A549 (cell line): ENCODE measurements at regions not wholly inside any gene's neighbourhood (a gene's known extent, or its start where the extent isn't known, plus 50 kb on each side); places are given as distances from the start of the nearest gene placed in this dataset.

Source experiments
- ATAC-seq, 2 experiments: fragments of 200-7000 bp in 1 of 2; fragments of >200 bp in 1 of 2; cut with Nextera tagmentation in 1 of 2; cut with Tn5 transposase in 1 of 2; 3 replicates each; pipeline versions ENCODE4 v1.8.0 to v1.9.1; 2018 to 2020; ENCODE audit warnings: mild to moderate bottlenecking in 1 of 2, moderate library complexity in 1 of 2
- CTCF ChIA-PET: fragments of 300-600 bp; sonication (Branson Sonifier 250); formaldehyde crosslinking; extraction: SDS; loops from one replicate; lab custom pipeline; 2021; ENCODE audit warnings: antibody characterized with exemption, inconsistent platforms; lab: Yijun Ruan, JAX
- POLR2A ChIA-PET: fragments of 350-600 bp; formaldehyde crosslinking; extraction: SDS; loops from one replicate; lab custom pipeline; 2021; ENCODE audit warnings: antibody characterized with exemption, inconsistent platforms; lab: Yijun Ruan, JAX
- DNase-seq, 2 experiments: peaks; one replicate each; pipeline versions ENCODE4 v3.0.0 to v3.0.0-alpha.2; 2011 to 2016; ENCODE audit warnings: low read depth in 1 of 2, low spot score in 1 of 2
- FAIRE-seq: peaks from 2 replicates; lab custom pipeline; 2011; peaks lifted over from hg19 to GRCh38; lab: Jason Lieb, UNC
- H3K27ac ChIP-seq, 2 experiments: fragments of >200 bp; sonication (Bioruptor Twin); formaldehyde crosslinking; 3 replicates each; pipeline ENCODE4 v1.5.1; 2016 to 2017
- H3K4me1 ChIP-seq: fragments of >200 bp; sonication (Bioruptor Twin); formaldehyde crosslinking; 3 replicates; pipeline ENCODE4 v1.6.1; 2016
- H3K4me2 ChIP-seq: fragments of >200 bp; sonication (Bioruptor Twin); formaldehyde crosslinking; 3 replicates; pipeline ENCODE4 v1.6.1; 2016
- H3K4me3 ChIP-seq: fragments of >200 bp; sonication (Bioruptor Twin); formaldehyde crosslinking; 3 replicates; pipeline ENCODE4 v1.5.1; 2016
- H3K9me3 ChIP-seq: fragments of >200 bp; sonication (Bioruptor Twin); formaldehyde crosslinking; 3 replicates; pipeline ENCODE4 v1.6.1; 2016
- BCL3 ChIP-seq: fragments of >200 bp; sonication (Bioruptor Twin); formaldehyde crosslinking; IDR thresholded peaks from 3 replicates; pipeline ENCODE4 v1.6.1; 2016
- BHLHE40 ChIP-seq: IDR thresholded peaks from 2 replicates; pipeline ENCODE4 v1.6.1; 2012; ENCODE audit warnings: low read depth, low read length, inconsistent platforms
- CBX2 ChIP-seq: fragments of 200-600 bp; sonication (generic); IDR thresholded peaks from 2 replicates; pipeline ENCODE4 v1.6.1; 2016; ENCODE audit warnings: low read depth, mild to moderate bottlenecking, borderline replicate concordance
- CBX8 ChIP-seq: fragments of 200-600 bp; sonication (generic); IDR thresholded peaks from 2 replicates; pipeline ENCODE4 v1.6.1; 2016
- EHF ChIP-seq: fragments of 250-450 bp; sonication (Bioruptor Pico); IDR thresholded peaks from 2 replicates; pipeline ENCODE4 v1.5.0; 2020; ENCODE audit warnings: mild to moderate bottlenecking
- ESRRA ChIP-seq: fragments of 150-350 bp; IDR thresholded peaks from 2 replicates; pipeline ENCODE4 v1.6.1; 2014; ENCODE audit warnings: mild to moderate bottlenecking, low read length, borderline replicate concordance
- FOSB ChIP-seq: fragments of 250-450 bp; sonication (Bioruptor Pico); IDR thresholded peaks from 2 replicates; pipeline ENCODE4 v1.5.0; 2020; ENCODE audit warnings: mild to moderate bottlenecking, moderate library complexity
- FOSL2 ChIP-seq, 2 experiments: fragments of 450-650 bp in 1 of 2; fragments of >200 bp in 1 of 2; sonication (Bioruptor Twin) in 1 of 2; formaldehyde crosslinking; IDR thresholded peaks; 2 replicates each; pipeline versions ENCODE4 v1.5.0 to v1.6.1; 2016 to 2020; ENCODE audit warnings: mild to moderate bottlenecking in 1 of 2, moderate library complexity in 1 of 2
- HDAC2 ChIP-seq: fragments of 200-600 bp; sonication (generic); IDR thresholded peaks from 2 replicates; pipeline ENCODE4 v1.6.1; 2016
- HOXB13 ChIP-seq: fragments of 250-450 bp; sonication (Bioruptor Pico); IDR thresholded peaks from 2 replicates; pipeline ENCODE4 v1.5.0; 2020; ENCODE audit warnings: low read depth, mild to moderate bottlenecking, moderate library complexity
- HOXB5 ChIP-seq: fragments of 250-450 bp; sonication (Bioruptor Pico); IDR thresholded peaks from 2 replicates; pipeline ENCODE4 v1.5.0; 2020; ENCODE audit warnings: mild to moderate bottlenecking, moderate library complexity
- JUN ChIP-seq, 2 experiments: fragments of >200 bp; sonication (Bioruptor Twin); formaldehyde crosslinking; IDR thresholded peaks; 2 replicates in 1 of 2; 3 replicates in 1 of 2; pipeline ENCODE4 v1.6.1; 2016 to 2017
- KDM1A ChIP-seq: fragments of 200-600 bp; sonication (generic); IDR thresholded peaks from 2 replicates; pipeline ENCODE4 v1.6.1; 2016; ENCODE audit warnings: low read depth, mild to moderate bottlenecking
- MAFK ChIP-seq: fragments of 450-650 bp; IDR thresholded peaks from 2 replicates; pipeline ENCODE4 v1.6.1; 2014; ENCODE audit not compliant: partially characterized antibody
- MAZ ChIP-seq: fragments of 150-350 bp; IDR thresholded peaks from 2 replicates; pipeline ENCODE4 v1.6.1; 2014; ENCODE audit warnings: antibody characterized with exemption, low read depth, low read length, borderline replicate concordance
- PBX3 ChIP-seq: IDR thresholded peaks from 2 replicates; pipeline ENCODE4 v1.6.1; 2012
- PHF8 ChIP-seq: fragments of 200-600 bp; sonication (generic); IDR thresholded peaks from 2 replicates; pipeline ENCODE4 v1.6.1; 2016; ENCODE audit warnings: low read depth, mild to moderate bottlenecking, antibody characterized with exemption, moderate library complexity, borderline replicate concordance
- POLR2AphosphoS2 ChIP-seq: conservative IDR thresholded peaks from 2 replicates; pipeline ENCODE4 v1.6.1; 2012; ENCODE audit warnings: low read length, improper control_type of control experiment, inconsistent platforms
- RCOR1 ChIP-seq: fragments of 150-350 bp; IDR thresholded peaks from 2 replicates; pipeline ENCODE4 v1.6.1; 2014; ENCODE audit warnings: antibody characterized with exemption, low read length, low read depth
- SMC3 ChIP-seq: fragments of >200 bp; sonication (Bioruptor Twin); formaldehyde crosslinking; IDR thresholded peaks from 3 replicates; pipeline ENCODE4 v1.6.1; 2018; ENCODE audit warnings: inconsistent platforms
- SREBF2 ChIP-seq: fragments of 450-650 bp; IDR thresholded peaks from 2 replicates; pipeline ENCODE4 v1.6.1; 2014; ENCODE audit warnings: mild to moderate bottlenecking, moderate library complexity
- TP53 ChIP-seq: fragments of 250-450 bp; sonication (Bioruptor Pico); IDR thresholded peaks from 2 replicates; pipeline ENCODE4 v1.5.0; 2021; ENCODE audit warnings: mild to moderate bottlenecking, moderate library complexity
- ZC3H11A ChIP-seq: fragments of 450-650 bp; IDR thresholded peaks from 2 replicates; pipeline ENCODE4 v1.6.1; 2014; ENCODE audit warnings: antibody characterized with exemption, mild to moderate bottlenecking
- ZNF302 ChIP-seq: fragments of 250-450 bp; sonication (Bioruptor Pico); IDR thresholded peaks from 2 replicates; pipeline ENCODE4 v1.9.0; 2021; ENCODE audit warnings: inconsistent platforms, mild to moderate bottlenecking, moderate library complexity
- WGBS: methylation state at CpG from one replicate; pipeline ENCODE4 v1.1.6; 2017; ENCODE audit errors: missing lambda C conversion rate; 5-methylcytosine and 5-hydroxymethylcytosine counted together
- TF ChIP-seq, protein P1 (sequence below): fragments of 150-350 bp; IDR thresholded peaks from 2 replicates; pipeline ENCODE4 v1.6.1; 2014; ENCODE audit warnings: low read depth, mild to moderate bottlenecking, low read length

DNA sequence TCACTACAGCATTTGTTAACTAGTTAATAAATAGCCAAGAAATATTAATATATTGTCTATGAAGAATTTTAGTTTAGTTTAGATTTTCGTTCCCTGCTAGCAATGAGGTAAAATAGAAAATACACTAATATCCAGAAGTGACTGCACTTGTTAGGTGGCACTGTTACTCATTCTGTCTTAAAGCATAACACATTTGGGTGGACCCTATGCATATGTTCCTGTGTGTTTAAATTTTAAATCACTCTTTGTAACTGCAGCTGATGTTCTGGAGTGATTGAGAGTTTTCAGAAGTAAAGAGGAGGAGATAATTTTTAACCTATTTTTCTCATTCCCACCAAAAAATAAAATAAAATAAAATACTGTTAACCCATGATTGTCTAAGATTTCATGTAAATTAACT is 73.9 kb upstream of the SOX4 start:
- Histone ChIP-seq H3K4me1 (no peaks in the 10 kb centered on the region), H3K4me2 (no peak overlapping the region), H3K9me3 (no peaks in the 10 kb centered on the region), H3K27ac (no peak overlapping the region), H3K4me3 (no peak overlapping the region)
- TF ChIP-seq HOXB13 = no peak
- TF ChIP-seq BHLHE40 = no peak
- no peak for TF ChIP-seq CBX2
- no peak for TF ChIP-seq SMC3
- no peak for TF ChIP-seq TP53 (CRISPR knock-in tag)
- TF ChIP-seq ESRRA = no peak
- no peak for TF ChIP-seq ZC3H11A
- TF ChIP-seq EHF = no peak
- TF ChIP-seq PBX3 = no peak
- POLR2A ChIA-PET = no interaction called here
- 57% methylated on average over 1 of the region's 1 CpG for WGBS
- FAIRE-seq (no peak), DNase-seq (no peak), ATAC-seq (no peak)
- CTCF ChIA-PET = no interaction called here

DNA sequence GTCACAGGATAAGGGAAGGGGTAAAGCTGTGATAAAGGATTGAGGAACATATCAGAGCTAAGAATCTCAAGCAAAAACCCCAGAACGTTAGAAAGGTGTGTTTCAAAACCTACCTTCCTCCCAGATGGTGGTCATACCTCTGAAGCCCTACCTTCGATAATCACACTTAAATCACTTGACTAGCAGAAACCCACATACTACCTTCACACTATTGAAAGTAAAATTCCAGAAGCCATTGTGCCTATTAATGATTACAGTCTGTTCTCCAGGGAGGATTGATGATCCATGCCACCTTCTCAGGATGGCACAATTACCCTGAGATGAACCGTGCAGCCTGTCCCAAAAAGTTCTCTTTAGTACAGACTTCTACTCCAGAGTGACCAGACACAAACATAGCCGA is 72.3 kb upstream of the SOX4 start:
- no peak overlapping the region for H3K27ac ChIP-seq
- FAIRE-seq (no peak), ATAC-seq (no peak), DNase-seq (no peak)
- H3K9me3 ChIP-seq = no peaks in the 10 kb centered on the region
- 78% methylated on average over 4 of the region's 4 CpGs for WGBS
- POLR2A ChIA-PET = no interaction called here
- TF ChIP-seq SREBF2 (no peak), ESRRA (no peak), RCOR1 (no peak), BHLHE40 (no peak), JUN (IDR thresholded peaks at IDR 0.05) (no peak), HDAC2 (no peak), KDM1A (no peak), ZNF302 (CRISPR knock-in tag) (no peak), PHF8 (no peak), HOXB5 (CRISPR knock-in tag) (no peak), MAZ (no peak), POLR2AphosphoS2 (no peak), SMC3 (no peak), BCL3 (no peak), CBX8 (no peak), CBX2 (no peak), MAFK (no peak), FOSB (CRISPR knock-in tag) (no peak), FOSL2 (IDR thresholded peaks at IDR 0.05) (no peak), FOSL2 (CRISPR knock-in tag; IDR thresholded peaks at IDR 0.05) (no peak)
- TF ChIP-seq, protein P1, sequence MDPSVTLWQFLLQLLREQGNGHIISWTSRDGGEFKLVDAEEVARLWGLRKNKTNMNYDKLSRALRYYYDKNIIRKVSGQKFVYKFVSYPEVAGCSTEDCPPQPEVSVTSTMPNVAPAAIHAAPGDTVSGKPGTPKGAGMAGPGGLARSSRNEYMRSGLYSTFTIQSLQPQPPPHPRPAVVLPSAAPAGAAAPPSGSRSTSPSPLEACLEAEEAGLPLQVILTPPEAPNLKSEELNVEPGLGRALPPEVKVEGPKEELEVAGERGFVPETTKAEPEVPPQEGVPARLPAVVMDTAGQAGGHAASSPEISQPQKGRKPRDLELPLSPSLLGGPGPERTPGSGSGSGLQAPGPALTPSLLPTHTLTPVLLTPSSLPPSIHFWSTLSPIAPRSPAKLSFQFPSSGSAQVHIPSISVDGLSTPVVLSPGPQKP = no peak
- CTCF ChIA-PET = no interaction called here
- H3K4me2 ChIP-seq = no peak overlapping the region
- H3K4me1 ChIP-seq = no peaks in the 10 kb centered on the region
- H3K4me3 ChIP-seq = no peak overlapping the region
